Epithelial cell of prostate (primary cell): ENCODE measurements at regions not wholly inside any gene's neighbourhood (a gene's known extent, or its start where the extent isn't known, plus 50 kb on each side); places are given as distances from the start of the nearest gene placed in this dataset.
"Not testable (repeated sequence)": the region's sequence is repeated elsewhere in the genome, so short reads cannot be mapped to it uniquely, and the experiment has no call there.

Experiments used
- DNase-seq: peaks from one replicate; pipeline ENCODE4 v3.0.0-alpha.2; 2011; ENCODE audit warnings: low read depth, low spot score
- H3K27ac ChIP-seq: fragments of 450-650 bp; 2 replicates; pipeline ENCODE4 v1.5.1; 2017; ENCODE audit warnings: mild to moderate bottlenecking

- H3K27ac ChIP-seq, result no peak overlapping the region
- DNase-seq, result no peak
These were observed 312.0 kb upstream of the NT5E start for GRCh38 chr6:85137865-85138264.

- DNase-seq, result no peak
These were observed 313.6 kb upstream of the NT5E start for GRCh38 chr6:85136310-85136709.

GRCh38 chr6:85135376-85136094, 314.3 kb upstream of the NT5E start:
- no peak for DNase-seq

More at GRCh38 chr6:85136310-85136709, 313.6 kb upstream of the NT5E start:
- H3K27ac ChIP-seq, result no peak overlapping the region

GRCh38 chr6:85134172-85134571, 315.7 kb upstream of the NT5E start:
- no peak for DNase-seq
- H3K27ac ChIP-seq, result no peak overlapping the region

More at GRCh38 chr6:85135376-85136094, 314.3 kb upstream of the NT5E start:
- no peak overlapping the region for H3K27ac ChIP-seq

GRCh38 chr6:85132091-85132490, 317.8 kb upstream of the NT5E start:
- no peak overlapping the region for H3K27ac ChIP-seq
- DNase-seq, result no peak

GRCh38 chr6:85130743-85131142, 319.1 kb upstream of the NT5E start:
- no peak for DNase-seq
- H3K27ac ChIP-seq, result no peak overlapping the region

GRCh38 chr6:85129881-85130280, 320.0 kb upstream of the NT5E start:
- no peak overlapping the region for H3K27ac ChIP-seq
- DNase-seq, result peak; percentile 2

- DNase-seq, result no peak
- H3K27ac ChIP-seq, result no peak overlapping the region
These were observed 321.1 kb upstream of the NT5E start for GRCh38 chr6:85128781-85129180.

GRCh38 chr6:85128256-85128655, 321.6 kb upstream of the NT5E start:
- not testable (repeated sequence) for DNase-seq, H3K27ac ChIP-seq

GRCh38 chr6:85127696-85128243, 322.1 kb upstream of the NT5E start:
- no peak for DNase-seq
- H3K27ac ChIP-seq, result no peak overlapping the region

GRCh38 chr6:85127168-85127498, 322.8 kb upstream of the NT5E start:
- no peak for DNase-seq
- no peak overlapping the region for H3K27ac ChIP-seq

GRCh38 chr6:85126485-85127167, 323.3 kb upstream of the NT5E start:
- no peak for DNase-seq
- H3K27ac ChIP-seq, result no peak overlapping the region

GRCh38 chr6:85125526-85125925, 324.4 kb upstream of the NT5E start:
- no peak for DNase-seq
- peak overlapping the region; percentile 54 for H3K27ac ChIP-seq

- H3K27ac ChIP-seq, result peak overlapping the region; percentile 54
- no peak for DNase-seq
These were observed 325.2 kb upstream of the NT5E start for GRCh38 chr6:85124472-85125354.

- no peak for DNase-seq
- no peak overlapping the region for H3K27ac ChIP-seq
These were observed 328.7 kb upstream of the NT5E start for GRCh38 chr6:85121158-85121557.

GRCh38 chr6:85118652-85119235, 331.1 kb upstream of the NT5E start:
- no peak for DNase-seq
- no peak overlapping the region for H3K27ac ChIP-seq

- H3K27ac ChIP-seq, result no peak overlapping the region
- DNase-seq, result no peak
These were observed 331.6 kb upstream of the NT5E start for GRCh38 chr6:85118233-85118632.

- no peak overlapping the region for H3K27ac ChIP-seq
- no peak for DNase-seq
These were observed 333.4 kb upstream of the NT5E start for GRCh38 chr6:85116475-85116874.

GRCh38 chr6:85115876-85116275, 334.0 kb upstream of the NT5E start:
- DNase-seq, result no peak
- no peak overlapping the region for H3K27ac ChIP-seq

GRCh38 chr6:85115376-85115775, 334.5 kb upstream of the NT5E start:
- no peak for DNase-seq
- no peak overlapping the region for H3K27ac ChIP-seq
